ENCODE measurements at regions not wholly inside any gene's neighbourhood (a gene's known extent, or its start where the extent isn't known, plus 50 kb on each side); places are given as distances from the start of the nearest gene placed in this dataset.

DNA sequence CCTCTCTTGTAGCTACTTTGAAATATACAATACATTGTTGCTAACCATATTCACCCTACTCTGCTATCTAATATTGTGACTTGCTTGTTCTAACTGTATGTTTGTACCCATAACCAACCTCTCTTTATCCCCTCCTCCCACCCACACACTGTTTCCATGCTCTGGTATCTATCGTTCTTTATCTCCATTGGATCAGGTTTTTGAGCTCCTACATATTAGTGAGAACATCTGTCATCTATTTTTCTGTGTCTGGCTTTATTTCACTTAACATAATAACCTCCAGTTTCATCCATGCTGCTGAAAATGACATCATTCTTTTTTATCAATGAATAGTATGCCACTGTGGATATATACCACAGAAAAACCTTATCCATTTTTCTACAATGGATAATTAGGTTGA, 1230.1 kb downstream of the PLA2G4A start:
- TF ChIP-seq, protein P1, sequence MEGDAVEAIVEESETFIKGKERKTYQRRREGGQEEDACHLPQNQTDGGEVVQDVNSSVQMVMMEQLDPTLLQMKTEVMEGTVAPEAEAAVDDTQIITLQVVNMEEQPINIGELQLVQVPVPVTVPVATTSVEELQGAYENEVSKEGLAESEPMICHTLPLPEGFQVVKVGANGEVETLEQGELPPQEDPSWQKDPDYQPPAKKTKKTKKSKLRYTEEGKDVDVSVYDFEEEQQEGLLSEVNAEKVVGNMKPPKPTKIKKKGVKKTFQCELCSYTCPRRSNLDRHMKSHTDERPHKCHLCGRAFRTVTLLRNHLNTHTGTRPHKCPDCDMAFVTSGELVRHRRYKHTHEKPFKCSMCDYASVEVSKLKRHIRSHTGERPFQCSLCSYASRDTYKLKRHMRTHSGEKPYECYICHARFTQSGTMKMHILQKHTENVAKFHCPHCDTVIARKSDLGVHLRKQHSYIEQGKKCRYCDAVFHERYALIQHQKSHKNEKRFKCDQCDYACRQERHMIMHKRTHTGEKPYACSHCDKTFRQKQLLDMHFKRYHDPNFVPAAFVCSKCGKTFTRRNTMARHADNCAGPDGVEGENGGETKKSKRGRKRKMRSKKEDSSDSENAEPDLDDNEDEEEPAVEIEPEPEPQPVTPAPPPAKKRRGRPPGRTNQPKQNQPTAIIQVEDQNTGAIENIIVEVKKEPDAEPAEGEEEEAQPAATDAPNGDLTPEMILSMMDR (IDR thresholded peaks at IDR 0.05; ENCODE audit: borderline replicate concordance, insufficient read depth, low read depth, low read length), result no peak

DNA sequence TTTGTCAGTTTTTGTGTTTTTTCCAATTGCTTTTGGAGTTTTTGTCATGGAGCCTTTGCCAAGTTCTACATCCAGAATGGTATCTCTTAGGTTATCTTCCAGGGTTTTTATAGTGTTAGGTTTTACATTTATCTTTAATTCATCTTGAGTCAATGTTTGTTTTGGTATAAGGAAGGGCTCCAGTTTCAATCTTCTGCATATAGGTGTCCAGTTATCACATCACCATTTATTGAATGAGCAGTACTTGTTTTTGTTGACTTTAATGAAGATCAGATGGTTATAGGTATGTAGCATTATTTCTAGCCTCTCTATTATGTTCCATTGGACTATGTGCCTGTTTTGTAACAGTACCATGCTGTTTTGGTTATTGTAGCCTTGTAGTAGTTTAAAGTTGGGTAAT, 1233.1 kb downstream of the PLA2G4A start:
- TF ChIP-seq, protein P1 (IDR thresholded peaks at IDR 0.05; ENCODE audit: borderline replicate concordance, insufficient read depth, low read depth, low read length), result no peak
- H3K4me3 ChIP-seq (ENCODE audit: low read depth, low read length), result no peak overlapping the region

More for the DNA sequence above, 1230.1 kb downstream of the PLA2G4A start:
- H3K4me3 ChIP-seq (ENCODE audit: low read depth, low read length), result no peak overlapping the region

DNA sequence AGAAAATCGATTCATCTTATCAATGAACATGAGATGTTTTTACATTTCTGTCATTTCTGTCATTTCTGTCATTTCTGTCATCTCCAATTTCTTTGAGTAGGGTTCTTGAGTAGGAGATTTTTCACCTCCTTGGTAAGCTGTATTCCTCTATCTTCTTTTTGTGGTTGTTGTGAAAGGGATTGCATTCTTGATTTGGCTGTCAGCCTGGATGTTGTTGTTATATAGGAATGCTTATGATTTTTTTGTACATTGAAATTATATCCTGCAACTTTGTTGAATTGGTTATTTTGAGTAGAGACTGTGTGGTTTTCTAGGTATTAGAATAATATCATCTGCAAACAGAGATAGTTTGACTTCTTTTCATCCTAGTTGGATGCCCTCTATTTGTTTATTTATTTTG, 1233.7 kb downstream of the PLA2G4A start:
- TF ChIP-seq, protein P1 (IDR thresholded peaks at IDR 0.05; ENCODE audit: borderline replicate concordance, insufficient read depth, low read depth, low read length), result no peak
- H3K4me3 ChIP-seq (ENCODE audit: low read depth, low read length), result no peak overlapping the region

DNA sequence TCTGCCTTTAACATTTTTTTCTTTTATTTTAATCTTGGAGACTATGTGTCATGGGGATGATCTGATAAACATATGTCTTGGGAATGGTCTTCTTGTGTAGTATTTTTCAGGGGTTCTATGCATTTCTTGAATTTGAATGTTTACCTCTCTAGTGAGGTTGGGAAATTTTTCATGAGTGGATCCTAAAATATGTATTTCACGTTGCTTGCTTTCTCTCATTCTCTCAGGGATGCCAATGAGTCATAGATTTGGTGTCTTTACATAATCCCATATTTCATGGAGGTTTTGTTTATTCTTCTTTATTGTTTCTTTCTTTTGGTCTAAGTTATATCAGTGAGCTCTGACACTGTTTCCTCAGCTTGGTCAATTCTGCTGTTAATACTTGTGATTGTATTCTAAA, 1237.2 kb downstream of the PLA2G4A start:
- H3K4me3 ChIP-seq (ENCODE audit: low read depth, low read length), result no peak overlapping the region
- TF ChIP-seq, protein P1 (IDR thresholded peaks at IDR 0.05; ENCODE audit: borderline replicate concordance, insufficient read depth, low read depth, low read length), result no peak

DNA sequence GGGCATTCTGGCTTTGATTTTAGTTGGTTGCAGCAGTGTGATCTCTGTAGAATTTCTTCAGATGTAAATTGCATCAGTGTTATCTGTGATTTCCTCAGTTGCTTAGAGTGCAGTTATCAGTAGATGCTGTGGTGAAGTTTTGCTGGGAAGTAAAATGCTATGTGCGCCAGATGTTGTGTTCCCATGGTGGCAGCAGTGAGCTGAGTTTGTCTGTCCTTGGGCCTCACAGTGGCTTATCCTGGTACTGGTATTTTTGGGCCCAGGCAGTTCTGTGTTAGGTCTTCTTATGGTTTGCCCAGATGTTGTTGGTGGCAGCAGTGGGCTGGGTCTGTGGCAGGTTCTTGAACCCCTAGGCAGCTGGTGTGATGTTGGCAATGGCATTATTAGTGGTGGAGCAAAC, 1242.1 kb downstream of the PLA2G4A start:
- no peak overlapping the region for H3K4me3 ChIP-seq (ENCODE audit: low read depth, low read length)
- TF ChIP-seq, protein P1 (IDR thresholded peaks at IDR 0.05; ENCODE audit: borderline replicate concordance, insufficient read depth, low read depth, low read length), result no peak

DNA sequence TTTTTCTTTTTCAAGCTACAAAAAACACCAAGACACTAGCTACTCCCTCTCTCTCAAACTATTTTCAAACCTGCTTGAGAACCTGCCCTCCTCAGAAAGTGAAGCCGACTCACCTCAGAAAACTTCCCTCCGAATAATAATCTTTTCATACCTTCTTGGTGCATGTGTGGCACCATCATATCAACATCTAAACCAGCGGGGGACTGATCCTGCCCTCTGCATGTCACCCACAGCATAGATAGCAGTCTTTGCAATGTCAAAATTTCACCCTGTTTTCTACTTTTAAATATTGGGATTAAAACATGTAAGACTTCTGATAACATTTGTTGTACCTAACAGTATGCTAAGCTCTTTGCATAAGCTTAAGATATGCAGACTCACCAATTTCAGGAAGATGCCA, 1260.3 kb downstream of the PLA2G4A start:
- no peak overlapping the region for H3K4me3 ChIP-seq (ENCODE audit: low read depth, low read length)
- TF ChIP-seq, protein P1 (IDR thresholded peaks at IDR 0.05; ENCODE audit: borderline replicate concordance, insufficient read depth, low read depth, low read length), result no peak

DNA sequence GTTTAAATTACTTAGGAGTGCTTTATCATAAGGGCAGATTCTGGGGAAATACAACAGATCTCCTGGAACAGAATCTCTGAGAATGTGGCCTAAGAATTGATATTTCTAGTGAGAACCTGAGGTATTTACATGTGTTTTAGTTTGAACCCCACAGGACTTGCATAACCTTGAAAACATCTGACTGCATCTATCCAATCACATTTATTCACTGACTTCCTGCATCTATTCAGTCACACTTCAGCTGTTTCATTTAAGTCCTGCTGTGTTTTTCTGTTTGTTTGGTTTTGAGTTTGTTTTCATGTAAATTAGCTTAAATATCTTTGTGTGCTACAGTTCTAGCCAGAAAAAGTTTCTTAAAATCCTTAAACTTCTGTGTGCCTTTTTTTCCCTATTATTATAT, 1260.7 kb downstream of the PLA2G4A start:
- TF ChIP-seq, protein P1 (IDR thresholded peaks at IDR 0.05; ENCODE audit: borderline replicate concordance, insufficient read depth, low read depth, low read length), result no peak
- H3K4me3 ChIP-seq (ENCODE audit: low read depth, low read length), result no peak overlapping the region

Data from GM12875 (cell line).